A673 (cell line): ENCODE measurements at regions not wholly inside any gene's neighbourhood (a gene's known extent, or its start where the extent isn't known, plus 50 kb on each side); places are given as distances from the start of the nearest gene placed in this dataset.

ENCODE experiments used
- BruUV-seq: library from RNA; stranded (reverse); fragments of 400-500 nt; replicated peaks from 2 replicates; lab custom pipeline; 2021; lab: Mats Ljungman, UMichigan
- CTCF ChIA-PET: fragments of 300-600 bp; sonication (Branson Sonifier 250); formaldehyde crosslinking; loops from one replicate; lab custom pipeline; 2022; ENCODE audit warnings: antibody characterized with exemption; lab: Charles Lee
- POLR2A ChIA-PET: fragments of 300-600 bp; sonication (Branson Sonifier 250); formaldehyde crosslinking; loops from one replicate; lab custom pipeline; 2022; ENCODE audit warnings: antibody characterized with exemption; ENCODE audit not compliant: low non-redundant PET; lab: Charles Lee
- DNase-seq: peaks from one replicate; pipeline ENCODE4 v3.0.0-alpha.2; 2015; ENCODE audit warnings: low spot score
- H3K27ac ChIP-seq: fragments of 200-600 bp; sonication (generic); 2 replicates; pipeline ENCODE4 v1.5.1; 2016; ENCODE audit warnings: mixed run types, low read depth, mild to moderate bottlenecking, mixed read lengths, antibody characterized with exemption, low read length; ENCODE audit not compliant: poor library complexity, severe bottlenecking
- H3K27me3 ChIP-seq: fragments of 200-600 bp; sonication (generic); replicated peaks from 2 replicates; pipeline ENCODE4 v1.6.1; 2017; ENCODE audit warnings: mixed run types, low read depth, mild to moderate bottlenecking, mixed read lengths, antibody characterized with exemption, low read length; ENCODE audit not compliant: insufficient read depth, poor library complexity
- H3K36me3 ChIP-seq: fragments of 200-600 bp; sonication (generic); 2 replicates; pipeline ENCODE4 v1.6.1; 2016; ENCODE audit warnings: mixed run types, mild to moderate bottlenecking, mixed read lengths, antibody characterized with exemption, low read length; ENCODE audit not compliant: insufficient read depth, poor library complexity, severe bottlenecking
- H3K4me1 ChIP-seq: fragments of 200-600 bp; sonication (generic); 2 replicates; pipeline ENCODE4 v1.6.1; 2017; ENCODE audit warnings: mixed run types, mild to moderate bottlenecking, mixed read lengths, antibody characterized with exemption, low read length; ENCODE audit not compliant: insufficient read depth, poor library complexity, severe bottlenecking
- H3K4me3 ChIP-seq: fragments of 200-600 bp; sonication (generic); 2 replicates; pipeline ENCODE4 v1.5.1; 2016; ENCODE audit warnings: low read depth, mixed run types, mild to moderate bottlenecking, mixed read lengths, low read length; ENCODE audit not compliant: poor library complexity, severe bottlenecking
- H3K9me3 ChIP-seq: fragments of 200-600 bp; sonication (generic); 2 replicates; pipeline ENCODE4 v1.6.1; 2016; ENCODE audit warnings: mixed run types, low read depth, mild to moderate bottlenecking, mixed read lengths, antibody characterized with exemption, low read length; ENCODE audit not compliant: poor library complexity, severe bottlenecking
- EZH2 ChIP-seq: fragments of 200-600 bp; sonication (generic); IDR thresholded peaks from 2 replicates; pipeline ENCODE4 v1.6.1; 2017; ENCODE audit warnings: borderline replicate concordance, low read depth, mild to moderate bottlenecking, mixed read lengths, antibody characterized with exemption, low read length; ENCODE audit not compliant: poor library complexity, severe bottlenecking
- intact Hi-C: fragments of 100-400 bp; cut with micrococcal nuclease; formaldehyde crosslinking; loops from one replicate; pipeline ENCODE4 v1.10.0; 2022; ENCODE audit not compliant: unreplicated experiment
- TF ChIP-seq, protein P1 (sequence below): fragments of 300-800, 200-600 bp; sonication (generic); conservative IDR thresholded peaks from 2 replicates; pipeline ENCODE4 v1.5.1; 2017; ENCODE audit warnings: low read depth, mild to moderate bottlenecking, antibody characterized with exemption, low read length, moderate library complexity, mixed read lengths

DNA sequence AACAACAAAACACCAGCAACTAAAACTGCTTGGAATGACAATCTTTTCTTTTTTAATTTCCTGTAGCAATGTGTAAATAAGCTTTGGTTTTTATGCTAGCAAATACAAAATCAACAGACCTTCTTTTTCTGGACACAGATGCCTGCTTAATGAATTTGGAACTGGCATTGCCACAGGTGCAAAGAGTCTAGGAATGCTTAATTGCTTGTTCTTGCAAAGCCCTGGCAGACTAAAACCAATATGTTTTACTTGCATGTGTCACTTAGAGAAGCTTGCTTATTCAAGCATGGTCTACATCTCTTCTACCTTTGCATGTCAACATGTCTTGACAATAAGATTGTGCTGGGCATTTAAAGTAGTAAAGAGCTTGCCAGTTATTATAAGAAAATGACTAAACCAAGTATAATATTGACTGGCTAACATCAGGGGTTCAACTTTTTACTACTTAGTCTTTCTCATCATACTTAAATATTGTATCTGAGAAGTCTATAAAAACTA lies 656.7 kb upstream of the NDST4 start:
- no peaks in the 10 kb centered on the region for H3K9me3 ChIP-seq
- CTCF ChIA-PET: no interaction called here
- DNase-seq: no peak
- H3K4me3 ChIP-seq: no peak overlapping the region
- BruUV-seq: no TSS peak
- intact Hi-C loops: no loop called here
- no peak overlapping the region for H3K27ac ChIP-seq
- H3K27me3 ChIP-seq: no peaks in the 10 kb centered on the region
- H3K4me1 ChIP-seq: peaks cover 16% of the 10 kb centered on the region
- TF ChIP-seq, protein P1, sequence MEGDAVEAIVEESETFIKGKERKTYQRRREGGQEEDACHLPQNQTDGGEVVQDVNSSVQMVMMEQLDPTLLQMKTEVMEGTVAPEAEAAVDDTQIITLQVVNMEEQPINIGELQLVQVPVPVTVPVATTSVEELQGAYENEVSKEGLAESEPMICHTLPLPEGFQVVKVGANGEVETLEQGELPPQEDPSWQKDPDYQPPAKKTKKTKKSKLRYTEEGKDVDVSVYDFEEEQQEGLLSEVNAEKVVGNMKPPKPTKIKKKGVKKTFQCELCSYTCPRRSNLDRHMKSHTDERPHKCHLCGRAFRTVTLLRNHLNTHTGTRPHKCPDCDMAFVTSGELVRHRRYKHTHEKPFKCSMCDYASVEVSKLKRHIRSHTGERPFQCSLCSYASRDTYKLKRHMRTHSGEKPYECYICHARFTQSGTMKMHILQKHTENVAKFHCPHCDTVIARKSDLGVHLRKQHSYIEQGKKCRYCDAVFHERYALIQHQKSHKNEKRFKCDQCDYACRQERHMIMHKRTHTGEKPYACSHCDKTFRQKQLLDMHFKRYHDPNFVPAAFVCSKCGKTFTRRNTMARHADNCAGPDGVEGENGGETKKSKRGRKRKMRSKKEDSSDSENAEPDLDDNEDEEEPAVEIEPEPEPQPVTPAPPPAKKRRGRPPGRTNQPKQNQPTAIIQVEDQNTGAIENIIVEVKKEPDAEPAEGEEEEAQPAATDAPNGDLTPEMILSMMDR: no peak
- no peak for TF ChIP-seq EZH2
- H3K36me3 ChIP-seq: no peaks in the 10 kb centered on the region
- POLR2A ChIA-PET: no interaction called here

DNA sequence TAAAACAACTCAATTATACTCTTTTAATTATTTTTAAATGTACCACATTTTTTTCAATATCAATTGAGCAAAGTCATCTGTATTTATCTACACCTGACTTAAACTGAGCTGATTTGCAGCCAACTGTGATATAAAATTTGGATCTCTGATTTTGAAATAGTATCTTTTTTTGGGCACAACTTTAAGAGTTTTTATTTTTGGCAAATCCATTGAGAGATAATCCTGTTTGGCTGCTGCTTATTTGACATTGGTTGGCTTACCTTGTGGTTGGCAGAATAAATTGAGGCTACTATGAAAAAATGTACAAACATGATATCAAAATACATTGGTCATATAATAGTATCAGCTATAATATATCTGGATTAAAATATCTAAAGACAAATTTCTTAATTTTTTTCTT lies 656.0 kb upstream of the NDST4 start:
- intact Hi-C loops: no loop called here
- POLR2A ChIA-PET: no interaction called here

DNA sequence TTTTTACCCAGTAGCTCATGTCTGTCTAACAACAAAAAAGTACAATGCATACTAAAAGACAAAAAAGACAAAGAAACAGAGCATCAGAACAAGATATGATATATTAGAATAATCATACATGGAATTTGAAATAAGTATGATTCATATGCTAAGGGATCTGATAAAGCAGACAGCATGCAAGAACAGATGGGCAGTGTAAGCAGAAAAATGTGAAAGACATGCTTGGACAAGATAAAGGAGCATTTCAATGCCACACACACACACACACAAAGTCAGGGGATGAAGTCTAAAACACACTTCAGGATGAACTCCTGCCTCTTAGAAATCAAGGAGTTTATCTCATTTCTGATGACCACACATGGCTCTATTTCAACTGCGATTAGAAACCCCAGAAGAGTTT lies 649.6 kb upstream of the NDST4 start:
- no peak overlapping the region for H3K4me3 ChIP-seq
- intact Hi-C loops: no loop called here
- no peak for DNase-seq
- H3K9me3 ChIP-seq: no peaks in the 10 kb centered on the region
- no peaks in the 10 kb centered on the region for H3K27me3 ChIP-seq
- no TSS peak for BruUV-seq
- H3K27ac ChIP-seq: no peak overlapping the region
- TF ChIP-seq EZH2: no peak
- TF ChIP-seq, protein P1: no peak
- H3K4me1 ChIP-seq: no peaks in the 10 kb centered on the region
- POLR2A ChIA-PET: no interaction called here
- no peaks in the 10 kb centered on the region for H3K36me3 ChIP-seq
- CTCF ChIA-PET: no interaction called here

More for the DNA sequence above, 656.0 kb upstream of the NDST4 start:
- Histone ChIP-seq H3K4me3 (no peak overlapping the region), H3K27ac (no peak overlapping the region), H3K27me3 (no peaks in the 10 kb centered on the region), H3K36me3 (no peaks in the 10 kb centered on the region), H3K4me1 (peaks cover 16% of the 10 kb centered on the region), H3K9me3 (no peaks in the 10 kb centered on the region)
- CTCF ChIA-PET: no interaction called here
- TF ChIP-seq, protein P1: no peak
- TF ChIP-seq EZH2: no peak
- DNase-seq: no peak
- BruUV-seq: no TSS peak
